Activated CD4-positive, alpha-beta T cell treated with anti-CD3 and anti-CD28 coated beads, Interleukin-2, amount 10 ng/mL, durations not matched to agents 24 days and 14 days (primary cell): ENCODE measurements at regions not wholly inside any gene's neighbourhood (a gene's known extent, or its start where the extent isn't known, plus 50 kb on each side); places are given as distances from the start of the nearest gene placed in this dataset.

ENCODE experiments used
- DNase-seq: peaks from one replicate; pipeline ENCODE4 v3.0.0; 2022
- H3K27ac Mint-ChIP-seq: one replicate; pipeline ENCODE4 v1.8.0; 2022; ENCODE audit warnings: mild to moderate bottlenecking, mixed read lengths
- H3K27me3 Mint-ChIP-seq: one replicate; pipeline ENCODE4 v1.8.0; 2022; ENCODE audit warnings: mixed read lengths
- H3K36me3 Mint-ChIP-seq: one replicate; pipeline ENCODE4 v1.8.0; 2022; ENCODE audit warnings: low read depth, mild to moderate bottlenecking, mixed read lengths
- H3K4me1 Mint-ChIP-seq: one replicate; pipeline ENCODE4 v1.8.0; 2021; ENCODE audit warnings: mixed read lengths
- H3K4me3 Mint-ChIP-seq: one replicate; pipeline ENCODE4 v1.8.0; 2022; ENCODE audit warnings: mild to moderate bottlenecking, moderate library complexity, mixed read lengths
- H3K9me3 Mint-ChIP-seq: one replicate; pipeline ENCODE4 v1.8.0; 2021; ENCODE audit warnings: mixed read lengths
- intact Hi-C: fragments of 100-400 bp; cut with micrococcal nuclease; formaldehyde crosslinking; loops from one replicate; pipeline ENCODE4 v1.15.1; 2023

DNA sequence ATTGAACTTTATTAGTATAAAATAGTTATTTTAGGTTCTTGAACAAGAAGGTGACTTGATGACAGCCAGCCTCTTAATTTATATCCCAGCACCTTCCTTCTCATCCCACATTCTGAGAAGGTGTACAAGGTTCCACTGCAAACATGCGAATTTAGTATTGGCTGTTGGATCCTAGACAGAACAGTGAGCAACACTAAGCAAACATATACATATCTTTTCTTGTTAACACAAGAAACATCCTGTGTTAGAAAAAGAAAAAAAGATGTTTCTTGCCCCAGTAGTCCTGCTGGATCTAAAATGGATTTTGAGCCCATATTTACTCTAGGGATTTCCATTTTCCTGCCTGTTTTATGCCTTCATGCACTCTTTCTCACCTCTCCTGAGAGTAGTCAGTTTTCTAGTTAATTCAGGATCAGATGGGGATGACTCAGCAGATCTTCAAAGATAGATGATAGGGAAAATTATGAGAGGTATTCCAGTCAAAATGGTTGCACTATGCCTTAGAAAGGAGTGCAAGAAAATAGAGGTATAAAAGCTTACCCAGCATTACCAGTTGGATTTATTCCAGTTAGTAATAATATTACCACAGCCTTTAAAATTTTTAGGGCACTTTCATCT, 336.5 kb downstream of the MEIS1 start:
- Mint-ChIP-seq H3K4me1 (no peaks in the 10 kb centered on the region), H3K4me3 (no peak overlapping the region), H3K27ac (no peak overlapping the region), H3K27me3 (no peaks in the 10 kb centered on the region), H3K36me3 (no peaks in the 10 kb centered on the region), H3K9me3 (no peaks in the 10 kb centered on the region)
- intact Hi-C loops = no loop called here
- no peak for DNase-seq

DNA sequence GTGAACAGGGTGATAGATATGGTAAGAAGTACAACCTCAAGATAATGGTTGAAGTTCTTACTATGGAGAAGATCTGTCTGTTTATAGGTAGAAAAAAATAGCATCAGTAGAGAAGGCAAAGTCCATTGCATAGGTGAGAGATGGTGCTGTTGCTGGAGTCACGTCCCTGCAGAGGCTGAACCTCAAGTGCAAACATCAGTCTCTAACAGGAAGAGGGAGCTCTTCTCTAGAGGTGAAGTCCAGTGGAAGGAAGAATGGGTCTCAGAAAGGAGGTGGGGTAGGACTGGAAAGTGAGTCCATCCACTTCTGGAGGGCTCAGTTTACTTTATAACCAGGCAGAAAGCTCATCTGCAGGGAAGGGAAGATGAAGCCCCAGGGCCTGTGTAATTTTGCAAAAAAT, 337.7 kb downstream of the MEIS1 start:
- DNase-seq = no peak
- Mint-ChIP-seq H3K9me3 (no peaks in the 10 kb centered on the region), H3K36me3 (no peaks in the 10 kb centered on the region), H3K4me3 (no peak overlapping the region), H3K4me1 (no peaks in the 10 kb centered on the region), H3K27me3 (no peaks in the 10 kb centered on the region), H3K27ac (no peak overlapping the region)
- intact Hi-C loops = no loop called here

DNA sequence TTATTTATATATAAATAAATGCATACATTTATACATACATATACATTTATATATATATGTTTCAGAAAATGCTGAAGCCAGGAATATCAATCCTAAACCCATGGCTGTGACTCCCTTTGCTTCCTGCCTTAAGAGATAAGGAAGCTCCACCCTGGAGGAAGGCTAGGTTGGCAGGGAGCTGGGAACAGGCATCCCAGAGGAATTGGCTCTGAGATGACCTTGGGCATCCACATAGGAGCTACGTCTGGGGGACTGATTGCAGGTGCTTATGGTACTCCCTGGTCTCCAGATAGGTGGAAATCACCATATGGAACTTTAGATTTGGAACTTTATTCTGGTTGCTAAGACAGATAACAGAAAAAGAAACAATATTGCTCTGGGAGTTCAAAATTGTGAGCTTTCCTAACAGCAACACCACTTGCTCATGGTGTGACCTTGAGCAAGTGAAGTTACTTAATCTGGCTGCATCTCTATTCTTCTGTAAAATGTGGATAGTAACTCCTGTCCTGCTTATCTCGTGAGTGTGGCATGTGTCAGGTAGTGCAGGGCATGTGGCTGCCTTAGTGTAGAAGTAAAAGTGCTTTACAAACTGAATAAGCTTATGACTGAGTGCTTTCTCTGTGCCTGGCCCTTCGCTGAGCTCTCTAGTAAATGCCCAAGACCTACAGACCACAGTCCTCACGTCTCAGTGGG, 341.0 kb downstream of the MEIS1 start:
- intact Hi-C loops = no loop called here
- no peaks in the 10 kb centered on the region for H3K27me3 Mint-ChIP-seq
- DNase-seq = no peak
- H3K4me1 Mint-ChIP-seq = no peaks in the 10 kb centered on the region
- H3K9me3 Mint-ChIP-seq = no peaks in the 10 kb centered on the region
- no peaks in the 10 kb centered on the region for H3K36me3 Mint-ChIP-seq
- H3K4me3 Mint-ChIP-seq = no peak overlapping the region
- no peak overlapping the region for H3K27ac Mint-ChIP-seq

DNA sequence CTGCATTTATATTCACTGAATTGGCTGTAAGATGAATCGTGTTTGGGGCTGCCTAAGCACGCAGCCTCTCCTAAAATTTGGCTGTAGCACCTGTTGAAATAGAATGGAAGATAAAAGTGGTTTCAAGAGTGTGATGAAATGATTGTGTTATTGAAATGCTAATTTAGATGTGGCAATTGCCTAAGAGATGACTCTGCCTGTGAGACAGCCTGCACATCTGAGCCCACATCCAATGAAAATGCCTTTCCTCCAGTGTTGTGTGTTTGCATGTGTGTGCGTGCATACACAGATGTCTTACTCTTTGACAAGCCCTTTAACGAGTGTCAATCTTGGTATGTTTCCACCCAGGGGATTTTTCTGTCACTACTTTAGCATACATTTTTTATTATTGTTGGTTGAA, 346.9 kb downstream of the MEIS1 start:
- no peaks in the 10 kb centered on the region for H3K4me1 Mint-ChIP-seq
- H3K27ac Mint-ChIP-seq = no peak overlapping the region
- H3K27me3 Mint-ChIP-seq = no peaks in the 10 kb centered on the region
- intact Hi-C loops = no loop called here
- H3K9me3 Mint-ChIP-seq = no peaks in the 10 kb centered on the region
- no peak overlapping the region for H3K4me3 Mint-ChIP-seq
- H3K36me3 Mint-ChIP-seq = no peaks in the 10 kb centered on the region
- no peak for DNase-seq

DNA sequence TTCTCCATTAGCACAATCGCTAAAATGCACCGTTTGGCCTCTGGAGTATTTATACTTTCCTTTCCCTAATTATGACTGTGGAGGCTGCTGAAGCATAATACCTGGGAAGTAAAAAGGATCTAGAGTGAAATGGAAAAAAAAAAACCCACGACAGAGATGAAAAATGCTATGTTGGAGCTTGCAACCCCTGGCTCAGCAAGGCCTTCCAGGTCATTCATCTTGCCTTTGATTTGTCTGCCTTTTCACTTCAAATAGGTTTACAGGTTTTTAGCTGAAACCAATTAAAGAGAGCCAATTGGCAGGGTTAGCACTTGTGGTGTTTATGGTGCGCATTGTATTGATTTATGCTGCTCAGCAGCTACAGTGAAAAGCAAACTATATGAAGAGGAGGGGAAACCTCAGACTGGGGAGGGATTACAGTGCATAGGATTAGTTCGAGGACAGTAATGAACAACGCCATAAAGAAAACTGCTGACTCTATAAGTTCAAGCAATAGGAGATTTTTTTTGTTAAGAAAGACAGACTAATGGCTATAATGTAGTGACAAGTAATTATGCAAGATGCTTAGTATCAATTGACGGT, 347.9 kb downstream of the MEIS1 start:
- H3K4me1 Mint-ChIP-seq = no peaks in the 10 kb centered on the region
- no peaks in the 10 kb centered on the region for H3K9me3 Mint-ChIP-seq
- DNase-seq = no peak
- intact Hi-C loops = no loop called here
- no peak overlapping the region for H3K4me3 Mint-ChIP-seq
- H3K36me3 Mint-ChIP-seq = no peaks in the 10 kb centered on the region
- no peaks in the 10 kb centered on the region for H3K27me3 Mint-ChIP-seq
- H3K27ac Mint-ChIP-seq = no peak overlapping the region

DNA sequence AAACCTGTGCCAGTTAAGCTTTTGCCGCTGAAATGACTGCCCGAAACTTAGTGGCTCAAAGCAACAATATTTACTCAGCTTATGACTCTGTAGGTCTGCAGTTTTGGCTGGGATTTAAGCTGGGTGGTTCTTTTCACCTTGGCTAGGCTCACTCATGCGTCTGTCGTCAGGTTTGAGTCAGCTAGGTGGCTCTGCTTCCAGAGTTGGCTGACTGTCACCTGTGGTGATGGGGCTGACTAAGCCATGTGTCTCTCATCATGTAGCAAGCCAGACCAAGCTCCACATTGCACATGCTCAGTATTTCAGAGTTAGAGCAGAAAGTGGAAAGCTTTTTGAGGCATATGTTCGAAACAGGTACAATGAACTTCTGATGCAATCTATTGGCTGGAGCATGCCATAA, 354.8 kb downstream of the MEIS1 start:
- Mint-ChIP-seq H3K4me1 (no peaks in the 10 kb centered on the region), H3K9me3 (no peaks in the 10 kb centered on the region), H3K27me3 (no peaks in the 10 kb centered on the region), H3K4me3 (no peak overlapping the region), H3K27ac (no peak overlapping the region), H3K36me3 (no peaks in the 10 kb centered on the region)
- DNase-seq = no peak
- intact Hi-C loops = no loop called here

DNA sequence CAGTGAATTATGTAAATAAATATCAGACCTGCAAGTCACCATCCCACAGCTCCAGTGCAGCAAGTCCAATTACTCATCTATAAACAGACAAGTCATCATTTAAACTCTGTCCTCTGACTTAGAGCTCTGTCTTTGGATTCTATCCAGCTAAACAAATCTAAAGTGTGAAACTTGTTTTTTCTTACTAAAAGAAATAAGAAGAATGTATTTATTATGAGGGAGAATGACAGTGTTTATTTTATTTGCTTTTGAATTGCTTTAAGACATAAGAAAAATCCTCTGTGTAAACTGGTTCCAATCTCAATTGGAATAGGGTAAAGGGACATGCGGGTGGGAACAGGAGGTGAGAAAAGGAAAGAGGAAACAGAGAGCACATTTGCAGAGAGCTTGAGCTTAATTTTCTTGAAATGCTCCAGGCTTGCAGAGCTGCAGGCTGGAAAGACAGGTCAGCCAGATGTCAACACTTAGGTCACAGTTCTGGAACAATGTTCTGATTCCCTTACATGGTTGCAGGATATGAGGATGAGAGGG, 355.8 kb downstream of the MEIS1 start:
- no peak for DNase-seq
- H3K27me3 Mint-ChIP-seq = no peaks in the 10 kb centered on the region
- H3K4me1 Mint-ChIP-seq = no peaks in the 10 kb centered on the region
- intact Hi-C loops = no loop called here
- H3K9me3 Mint-ChIP-seq = no peaks in the 10 kb centered on the region
- H3K27ac Mint-ChIP-seq = no peak overlapping the region
- H3K36me3 Mint-ChIP-seq = no peaks in the 10 kb centered on the region
- H3K4me3 Mint-ChIP-seq = no peak overlapping the region

DNA sequence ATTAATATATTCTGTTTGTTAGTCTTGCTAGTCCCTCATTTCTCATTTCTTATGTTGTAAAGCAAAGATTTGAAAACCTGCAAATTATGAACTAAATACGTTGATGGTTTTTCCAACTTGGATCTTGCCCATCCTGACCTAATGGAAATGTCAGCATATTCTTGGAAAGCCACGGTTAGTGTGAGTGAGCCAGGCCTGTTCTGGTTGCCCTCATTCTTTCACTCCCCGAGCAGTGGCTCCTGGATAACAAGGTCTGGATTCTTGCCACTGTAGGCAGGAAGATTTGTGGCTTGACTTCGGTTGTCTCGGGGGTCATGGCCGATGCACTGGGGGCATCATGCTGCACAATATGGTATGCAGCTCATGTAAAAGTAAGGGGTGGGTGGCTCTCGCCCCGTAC, 359.1 kb downstream of the MEIS1 start:
- no peaks in the 10 kb centered on the region for H3K9me3 Mint-ChIP-seq
- H3K4me1 Mint-ChIP-seq = no peaks in the 10 kb centered on the region
- H3K27me3 Mint-ChIP-seq = no peaks in the 10 kb centered on the region
- DNase-seq = no peak
- intact Hi-C loops = no loop called here
- no peak overlapping the region for H3K27ac Mint-ChIP-seq
- no peaks in the 10 kb centered on the region for H3K36me3 Mint-ChIP-seq
- no peak overlapping the region for H3K4me3 Mint-ChIP-seq

DNA sequence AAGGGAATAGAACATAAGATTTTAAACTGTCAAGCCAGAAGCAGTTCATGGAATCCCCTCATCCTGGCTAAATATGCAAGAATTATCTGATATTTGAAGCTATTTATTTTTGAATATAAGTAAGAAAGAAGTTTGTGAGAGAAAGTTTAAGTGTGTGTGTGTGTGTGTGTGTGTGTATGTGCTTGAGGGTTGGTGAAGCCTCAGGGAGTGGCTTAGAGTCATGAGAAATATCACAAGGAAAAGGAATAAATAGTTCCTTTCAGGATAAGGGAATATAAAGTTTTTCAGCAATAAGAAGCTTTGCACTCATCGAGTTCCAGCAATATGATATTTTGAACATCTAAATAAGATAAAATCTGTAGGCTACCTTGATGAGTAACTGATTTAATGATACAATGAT, 359.6 kb downstream of the MEIS1 start:
- intact Hi-C loops = no loop called here

DNA sequence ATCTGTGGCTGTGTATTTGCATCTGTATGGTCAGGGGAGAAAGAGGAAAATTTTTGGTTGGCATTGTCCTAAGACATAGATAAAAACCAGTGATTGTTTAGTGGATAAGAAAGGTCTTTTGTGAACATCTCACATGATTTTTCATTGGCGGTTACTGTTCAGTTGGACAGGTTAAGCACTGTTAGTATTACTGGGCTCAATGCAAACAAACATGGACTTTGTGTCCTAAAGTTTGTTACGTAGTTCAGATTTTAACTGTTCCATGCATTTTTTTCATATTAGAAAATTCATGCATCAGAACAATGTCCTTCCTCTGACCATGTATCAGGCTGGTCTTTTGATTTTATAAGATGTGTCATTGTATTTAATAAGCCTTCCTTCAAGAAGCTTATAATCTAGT, 368.0 kb downstream of the MEIS1 start:
- intact Hi-C loops = no loop called here
- no peaks in the 10 kb centered on the region for H3K4me1 Mint-ChIP-seq
- no peak overlapping the region for H3K4me3 Mint-ChIP-seq
- H3K36me3 Mint-ChIP-seq = no peaks in the 10 kb centered on the region
- no peaks in the 10 kb centered on the region for H3K9me3 Mint-ChIP-seq
- no peak overlapping the region for H3K27ac Mint-ChIP-seq
- no peaks in the 10 kb centered on the region for H3K27me3 Mint-ChIP-seq
- no peak for DNase-seq

More for the DNA sequence above, 359.6 kb downstream of the MEIS1 start:
- no peaks in the 10 kb centered on the region for H3K27me3 Mint-ChIP-seq
- H3K4me1 Mint-ChIP-seq = no peaks in the 10 kb centered on the region
- H3K9me3 Mint-ChIP-seq = no peaks in the 10 kb centered on the region
- no peak overlapping the region for H3K27ac Mint-ChIP-seq
- H3K36me3 Mint-ChIP-seq = no peaks in the 10 kb centered on the region
- DNase-seq = no peak
- H3K4me3 Mint-ChIP-seq = no peak overlapping the region

DNA sequence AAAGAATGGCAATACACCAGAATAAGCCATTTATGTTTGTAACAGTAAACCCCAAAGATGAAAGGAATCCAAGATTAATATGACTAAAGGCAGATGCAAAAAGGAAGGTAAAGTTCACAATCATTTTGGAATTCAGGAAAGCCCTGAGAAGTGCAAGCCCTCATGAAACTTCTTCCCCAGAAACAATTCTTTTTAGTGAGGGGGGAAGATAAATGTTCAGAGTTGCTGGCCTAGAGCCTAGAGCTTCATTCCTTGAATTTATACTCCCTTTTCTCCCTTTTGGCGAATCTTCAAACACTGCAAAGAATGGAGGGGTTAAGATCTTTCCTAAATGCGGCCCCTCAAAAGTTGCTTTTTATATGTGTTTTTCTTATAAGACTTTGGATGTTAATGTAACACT, 368.8 kb downstream of the MEIS1 start:
- H3K27me3 Mint-ChIP-seq = no peaks in the 10 kb centered on the region
- DNase-seq = no peak
- H3K9me3 Mint-ChIP-seq = no peaks in the 10 kb centered on the region
- intact Hi-C loops = no loop called here
- H3K4me3 Mint-ChIP-seq = no peak overlapping the region
- H3K27ac Mint-ChIP-seq = no peak overlapping the region
- H3K36me3 Mint-ChIP-seq = no peaks in the 10 kb centered on the region
- H3K4me1 Mint-ChIP-seq = no peaks in the 10 kb centered on the region

DNA sequence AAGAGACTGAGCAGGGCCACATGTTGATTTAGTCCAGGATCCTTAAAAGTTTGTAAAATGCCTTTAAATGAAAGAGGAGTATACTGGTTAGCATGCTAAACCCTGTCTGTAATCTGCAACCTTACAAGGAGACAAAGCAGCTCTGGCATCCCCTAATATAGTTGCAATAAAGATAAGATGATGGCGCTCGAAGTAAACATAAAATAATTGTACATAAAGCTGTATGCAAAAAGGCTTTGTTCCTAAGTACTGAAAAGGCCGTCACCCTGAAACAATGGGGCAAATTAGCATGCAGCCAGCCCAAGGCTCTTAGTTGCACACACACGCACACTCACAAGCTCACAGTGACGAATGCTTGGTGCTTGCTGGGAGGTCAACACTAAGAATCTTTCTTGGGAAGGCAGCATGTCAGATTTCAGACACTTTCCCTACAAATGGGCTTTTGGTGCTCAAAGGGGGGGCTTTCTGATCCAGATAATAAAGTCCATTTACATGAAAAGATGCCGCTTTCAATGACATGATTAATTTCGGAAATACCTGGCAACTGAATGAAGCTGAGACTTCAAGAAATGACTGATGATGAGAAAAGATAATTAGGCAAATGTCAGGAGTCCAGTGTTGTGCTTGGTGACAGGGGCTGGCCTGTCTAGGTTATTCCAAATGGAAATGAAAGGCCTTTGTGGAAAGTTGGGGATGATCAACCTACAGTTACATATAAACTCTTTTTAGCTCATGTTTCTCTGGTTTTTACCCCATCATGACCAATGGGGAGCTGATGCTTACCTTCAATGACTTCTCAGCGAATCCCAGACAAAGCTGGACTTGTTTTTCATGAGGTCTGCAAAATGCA, 370.3 kb downstream of the MEIS1 start:
- intact Hi-C loops = no loop called here
- H3K27ac Mint-ChIP-seq = no peak overlapping the region

DNA sequence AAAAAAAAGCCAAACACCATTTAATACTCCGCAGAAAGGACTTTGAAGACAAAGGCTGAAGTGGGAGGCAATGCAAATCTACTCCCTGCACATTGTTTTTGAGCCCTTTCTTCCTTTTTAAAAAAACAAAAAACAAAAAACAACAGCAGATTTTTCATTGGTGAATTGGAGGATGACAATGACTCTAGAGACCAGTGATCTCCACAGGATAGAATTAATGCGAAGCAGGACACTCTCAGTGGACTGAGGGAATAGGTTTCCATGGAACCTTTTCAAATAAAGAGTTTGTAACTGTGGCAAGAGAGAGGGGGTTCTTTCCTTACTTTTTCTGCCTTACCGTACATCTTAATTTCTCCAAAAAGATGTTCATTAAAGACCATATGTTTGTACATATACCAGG, 371.0 kb downstream of the MEIS1 start:
- intact Hi-C loops = no loop called here
- H3K27ac Mint-ChIP-seq = no peak overlapping the region
- no peak for DNase-seq
- no peak overlapping the region for H3K4me3 Mint-ChIP-seq
- H3K4me1 Mint-ChIP-seq = no peaks in the 10 kb centered on the region
- H3K9me3 Mint-ChIP-seq = no peaks in the 10 kb centered on the region
- no peaks in the 10 kb centered on the region for H3K27me3 Mint-ChIP-seq
- H3K36me3 Mint-ChIP-seq = no peaks in the 10 kb centered on the region

More for the DNA sequence above, 370.3 kb downstream of the MEIS1 start:
- no peaks in the 10 kb centered on the region for H3K27me3 Mint-ChIP-seq
- H3K4me3 Mint-ChIP-seq = no peak overlapping the region
- no peak for DNase-seq
- no peaks in the 10 kb centered on the region for H3K4me1 Mint-ChIP-seq
- H3K9me3 Mint-ChIP-seq = no peaks in the 10 kb centered on the region
- no peaks in the 10 kb centered on the region for H3K36me3 Mint-ChIP-seq

DNA sequence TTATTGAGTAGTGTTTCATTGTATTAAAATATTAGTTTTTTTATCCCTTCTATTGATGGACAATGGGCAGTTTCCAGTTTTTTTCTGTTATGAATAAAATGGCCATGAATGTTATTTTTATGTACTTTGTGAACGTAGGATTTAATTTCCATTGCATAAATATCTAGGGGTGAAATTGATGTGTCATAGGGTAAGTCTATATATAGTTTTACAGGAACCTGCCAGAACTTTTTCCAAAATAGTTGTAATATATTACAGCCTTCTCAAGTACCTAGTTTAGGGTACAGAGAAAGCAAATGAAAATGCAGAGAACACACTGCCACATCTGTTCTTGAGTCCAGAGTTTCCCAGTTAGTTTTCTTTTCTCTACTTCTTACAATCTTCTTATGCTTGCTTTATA, 378.6 kb downstream of the MEIS1 start:
- Mint-ChIP-seq H3K36me3 (no peaks in the 10 kb centered on the region), H3K27ac (no peak overlapping the region), H3K4me1 (no peaks in the 10 kb centered on the region), H3K9me3 (no peaks in the 10 kb centered on the region), H3K27me3 (no peaks in the 10 kb centered on the region), H3K4me3 (no peak overlapping the region)
- no peak for DNase-seq
- intact Hi-C loops = no loop called here
